Cardiac muscle cell (in vitro differentiated cells and primary cell): ENCODE measurements at regions not wholly inside any gene's neighbourhood (a gene's known extent, or its start where the extent isn't known, plus 50 kb on each side); places are given as distances from the start of the nearest gene placed in this dataset.
"Not testable (repeated sequence)": the region's sequence is repeated elsewhere in the genome, so short reads cannot be mapped to it uniquely, and the experiment has no call there.

Source experiments
- DNase-seq, 2 donors: peaks; one replicate each; pipeline versions ENCODE4 v3.0.0 to v3.0.0-alpha.2; 2010 to 2017; ENCODE audit warnings: low read depth in 1 of 2, low spot score in 1 of 2
- H3K27ac ChIP-seq: fragments of 200-600 bp; sonication (generic); 2 replicates; pipeline ENCODE4 v1.5.1; 2016
- H3K27me3 ChIP-seq: fragments of 200-600 bp; sonication (generic); 2 replicates; pipeline ENCODE4 v1.6.0; 2016; ENCODE audit warnings: control low read depth
- H3K36me3 ChIP-seq: fragments of 200-600 bp; sonication (generic); 2 replicates; pipeline ENCODE4 v1.5.1; 2016; ENCODE audit warnings: control low read depth
- H3K4me1 ChIP-seq: fragments of 200-600 bp; sonication (generic); 2 replicates; pipeline ENCODE4 v1.8.1; 2017; ENCODE audit warnings: low read depth, mild to moderate bottlenecking, mixed run types
- H3K4me3 ChIP-seq: fragments of 200-600 bp; sonication (generic); 2 replicates; pipeline ENCODE4 v1.5.1; 2016; ENCODE audit warnings: mild to moderate bottlenecking
- H3K9me3 ChIP-seq: fragments of 200-600 bp; sonication (generic); 2 replicates; pipeline ENCODE4 v1.5.1; 2017; ENCODE audit warnings: low read depth, mild to moderate bottlenecking, control low read depth
- TF ChIP-seq, protein P1 (sequence below): IDR thresholded peaks from 2 replicates; pipeline ENCODE4 v1.5.1; 2012; ENCODE audit warnings: low read depth, mild to moderate bottlenecking, low read length

DNA sequence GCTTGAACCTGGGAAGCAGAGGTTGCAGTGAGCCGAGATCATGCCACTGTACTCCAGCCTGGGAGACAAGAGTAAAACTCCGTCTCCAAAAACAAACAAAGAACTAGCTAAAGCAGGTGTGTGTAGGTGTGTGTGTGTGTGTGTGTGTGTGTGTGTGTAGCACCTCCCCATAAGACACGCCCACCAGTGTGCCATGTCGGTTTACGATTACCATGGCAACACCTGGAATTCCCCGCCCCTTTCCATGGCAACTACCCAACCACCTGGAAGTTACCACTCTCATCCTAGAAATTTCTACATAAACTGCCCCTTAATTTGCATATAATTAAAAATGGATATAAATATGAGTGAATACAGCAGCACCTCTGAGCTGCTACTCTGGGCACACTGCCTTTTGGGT, 80.9 kb upstream of the ADGRE5 start:
- TF ChIP-seq, protein P1, sequence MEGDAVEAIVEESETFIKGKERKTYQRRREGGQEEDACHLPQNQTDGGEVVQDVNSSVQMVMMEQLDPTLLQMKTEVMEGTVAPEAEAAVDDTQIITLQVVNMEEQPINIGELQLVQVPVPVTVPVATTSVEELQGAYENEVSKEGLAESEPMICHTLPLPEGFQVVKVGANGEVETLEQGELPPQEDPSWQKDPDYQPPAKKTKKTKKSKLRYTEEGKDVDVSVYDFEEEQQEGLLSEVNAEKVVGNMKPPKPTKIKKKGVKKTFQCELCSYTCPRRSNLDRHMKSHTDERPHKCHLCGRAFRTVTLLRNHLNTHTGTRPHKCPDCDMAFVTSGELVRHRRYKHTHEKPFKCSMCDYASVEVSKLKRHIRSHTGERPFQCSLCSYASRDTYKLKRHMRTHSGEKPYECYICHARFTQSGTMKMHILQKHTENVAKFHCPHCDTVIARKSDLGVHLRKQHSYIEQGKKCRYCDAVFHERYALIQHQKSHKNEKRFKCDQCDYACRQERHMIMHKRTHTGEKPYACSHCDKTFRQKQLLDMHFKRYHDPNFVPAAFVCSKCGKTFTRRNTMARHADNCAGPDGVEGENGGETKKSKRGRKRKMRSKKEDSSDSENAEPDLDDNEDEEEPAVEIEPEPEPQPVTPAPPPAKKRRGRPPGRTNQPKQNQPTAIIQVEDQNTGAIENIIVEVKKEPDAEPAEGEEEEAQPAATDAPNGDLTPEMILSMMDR, result no peak
- Histone ChIP-seq H3K9me3 (no peaks in the 10 kb centered on the region), H3K36me3 (no peaks in the 10 kb centered on the region), H3K4me3 (no peak overlapping the region), H3K27ac (no peak overlapping the region), H3K4me1 (no peaks in the 10 kb centered on the region), H3K27me3 (no peaks in the 10 kb centered on the region)
- DNase-seq, result no peak

DNA sequence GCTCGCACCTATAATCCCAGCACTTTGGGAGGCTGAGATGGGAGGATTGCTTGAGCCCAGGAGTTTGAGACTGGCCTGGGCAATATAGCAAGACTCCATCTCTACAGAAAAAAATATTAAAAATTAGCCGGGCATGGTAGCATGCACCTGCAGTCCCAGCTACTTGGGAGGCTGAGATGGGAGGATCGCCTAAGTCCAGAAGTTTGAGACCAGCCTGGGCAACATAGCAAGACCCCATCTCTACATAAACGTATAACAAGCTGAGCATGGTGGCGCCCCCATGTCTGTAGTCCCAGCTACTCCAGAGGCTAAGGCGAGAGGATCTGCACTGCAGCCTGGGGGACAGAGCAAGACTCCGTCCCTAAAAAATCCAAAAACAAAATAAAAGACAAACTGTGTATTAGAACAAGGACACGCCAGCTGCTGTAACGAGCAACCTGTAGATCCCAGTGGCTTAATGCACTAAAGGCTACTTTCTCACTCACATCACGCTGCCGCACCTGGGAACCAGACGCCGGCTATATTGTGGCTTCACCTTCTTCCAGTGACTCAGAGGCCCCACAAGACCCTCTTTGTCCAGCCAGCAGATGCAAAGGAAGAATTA, 81.9 kb upstream of the ADGRE5 start:
- not testable (repeated sequence) for H3K4me1 ChIP-seq, H3K27ac ChIP-seq, H3K27me3 ChIP-seq, DNase-seq, H3K4me3 ChIP-seq, H3K36me3 ChIP-seq, H3K9me3 ChIP-seq

DNA sequence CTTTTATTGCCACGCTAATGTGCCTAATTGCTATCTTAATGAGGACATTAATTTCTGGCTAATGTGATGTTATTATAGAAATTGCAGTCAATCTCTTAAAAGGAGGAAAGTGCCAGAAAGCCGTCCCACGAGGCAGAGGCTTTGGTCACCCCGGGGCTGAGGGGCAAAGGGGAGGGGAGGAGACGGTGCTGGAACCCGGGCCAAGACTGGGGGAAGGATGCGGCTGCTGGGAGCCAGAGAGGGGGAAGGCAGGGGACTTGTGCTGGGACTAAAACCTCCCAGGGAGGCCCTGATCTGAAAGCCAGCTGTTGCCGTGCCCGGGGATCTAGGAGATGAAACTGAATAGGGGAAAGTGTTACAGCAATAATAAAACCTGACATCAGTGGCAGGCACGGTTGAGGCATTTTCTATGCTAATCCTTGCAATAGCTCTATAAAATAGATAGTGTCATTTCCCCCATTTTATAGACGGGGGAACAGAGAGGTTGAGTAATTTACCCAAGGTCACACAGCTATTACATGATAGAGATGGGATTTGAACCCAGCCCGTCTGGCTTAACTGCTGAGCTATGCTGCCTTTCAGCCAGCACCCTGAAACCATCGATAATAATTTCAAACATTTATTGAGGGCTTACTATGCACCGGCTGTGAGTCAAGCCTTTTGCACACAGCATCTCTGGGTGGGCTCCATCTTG, 83.2 kb upstream of the ADGRE5 start:
- H3K4me1 ChIP-seq, H3K27ac ChIP-seq: not testable (repeated sequence)

DNA sequence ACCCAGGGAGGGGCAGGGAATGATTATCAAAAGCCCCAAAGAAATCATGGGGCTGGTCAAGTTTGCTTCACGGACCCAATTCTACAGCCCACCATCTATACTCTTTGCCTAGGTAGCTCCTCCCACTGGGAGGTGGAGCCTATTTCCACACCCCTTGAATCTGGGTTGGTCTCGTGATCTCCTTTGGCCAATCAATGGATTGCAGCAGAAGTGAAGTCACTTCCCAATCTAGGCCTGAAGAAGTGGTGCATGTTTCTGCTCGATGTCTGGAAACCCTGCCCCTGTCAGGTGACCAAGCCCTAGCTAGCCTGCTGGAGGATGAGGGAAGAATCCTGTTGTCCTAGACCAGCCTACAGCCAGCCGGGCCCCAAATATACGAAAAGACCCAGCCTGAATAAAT, 86.3 kb upstream of the ADGRE5 start:
- DNase-seq, result peak in 1 of 2 donors; percentile 32
- H3K9me3 ChIP-seq, H3K4me3 ChIP-seq, H3K4me1 ChIP-seq, H3K36me3 ChIP-seq, H3K27me3 ChIP-seq, H3K27ac ChIP-seq: not testable (repeated sequence)

More for the DNA sequence above, 83.2 kb upstream of the ADGRE5 start:
- H3K27me3 ChIP-seq, H3K36me3 ChIP-seq, H3K4me3 ChIP-seq, H3K9me3 ChIP-seq: not testable (repeated sequence)
- peak in 1 of 2 donors; percentile 6 for DNase-seq

DNA sequence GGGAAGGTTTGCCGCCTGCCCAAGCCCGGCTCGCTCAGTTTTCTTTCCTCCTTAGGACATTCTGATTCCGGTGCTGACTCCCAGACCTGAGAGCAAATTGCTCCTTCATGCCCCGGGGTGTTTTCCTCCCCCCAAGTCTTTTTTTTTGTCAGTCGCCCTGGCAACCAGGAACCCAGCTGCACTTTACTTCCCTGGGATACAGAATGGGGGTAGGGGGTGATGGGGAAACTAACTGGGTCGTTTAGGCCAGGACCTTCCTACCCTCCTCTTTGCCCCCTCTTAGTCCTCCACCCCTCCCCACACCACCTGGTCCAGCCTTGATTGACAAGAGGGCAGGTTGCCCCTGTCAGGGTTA, 87.5 kb upstream of the ADGRE5 start:
- H3K4me1 ChIP-seq, H3K27ac ChIP-seq, H3K36me3 ChIP-seq, H3K27me3 ChIP-seq, DNase-seq, H3K4me3 ChIP-seq, H3K9me3 ChIP-seq: not testable (repeated sequence)

DNA sequence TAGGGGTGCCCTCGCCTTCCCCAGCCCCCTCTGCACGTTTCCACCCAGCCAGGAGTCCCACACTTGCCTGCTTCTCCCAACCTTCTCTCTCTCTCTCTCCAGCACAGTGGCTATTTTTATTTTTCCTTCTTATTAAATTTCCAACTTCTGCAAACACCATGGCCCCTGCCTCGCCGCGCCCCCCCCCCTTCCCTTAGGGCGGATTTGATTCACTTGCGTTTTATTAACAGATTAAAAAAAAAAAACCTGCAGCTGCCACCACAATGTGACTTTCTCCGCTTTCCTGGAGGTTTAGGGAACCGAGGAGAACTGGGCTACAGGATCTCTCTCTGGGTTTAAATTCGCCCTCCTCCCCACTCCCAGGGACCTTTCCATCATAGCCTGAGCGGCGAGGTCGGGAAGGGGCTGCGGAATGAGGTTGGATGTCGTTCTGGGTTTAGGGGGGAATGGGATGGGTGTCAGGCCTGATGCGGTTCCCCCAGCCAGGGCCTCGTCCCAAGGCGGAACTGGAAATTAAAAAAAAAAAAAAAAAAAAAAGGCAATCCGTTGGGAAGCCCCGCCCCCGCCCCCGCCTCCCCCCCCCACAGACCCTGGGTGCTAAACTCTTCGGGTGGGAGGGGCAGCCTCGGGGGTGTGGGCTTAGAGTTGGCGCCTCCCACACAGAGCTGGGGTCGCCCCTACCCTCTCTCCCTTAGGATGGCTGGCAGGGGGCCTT, 87.3 kb upstream of the ADGRL1 start:
- not testable (repeated sequence) for H3K27me3 ChIP-seq, H3K9me3 ChIP-seq, H3K4me1 ChIP-seq, H3K27ac ChIP-seq, H3K36me3 ChIP-seq
- peak overlapping the region; percentile 16 for H3K4me3 ChIP-seq
- DNase-seq, result peak; percentile 15 to 55

DNA sequence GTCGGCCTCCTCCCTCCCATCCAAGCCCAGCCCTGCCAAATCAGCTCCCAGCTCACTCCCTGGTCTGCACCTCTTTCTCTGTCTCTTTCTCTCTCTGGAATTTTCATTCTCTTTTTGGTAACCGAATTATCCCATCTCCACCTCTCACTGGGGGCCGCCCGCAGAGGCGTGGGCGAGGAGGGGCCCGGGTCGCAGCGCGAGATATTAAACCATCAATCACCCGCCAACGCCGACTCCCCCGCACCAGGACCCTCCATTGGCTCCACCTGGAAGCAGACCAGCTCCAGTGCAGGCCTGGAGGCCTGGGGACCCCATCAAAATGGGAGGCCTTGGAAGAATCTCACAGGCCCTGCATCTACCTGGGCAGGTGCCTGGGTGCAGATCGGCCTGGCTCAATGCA, 83.8 kb upstream of the ADGRL1 start:
- DNase-seq, H3K27me3 ChIP-seq: not testable (repeated sequence)

DNA sequence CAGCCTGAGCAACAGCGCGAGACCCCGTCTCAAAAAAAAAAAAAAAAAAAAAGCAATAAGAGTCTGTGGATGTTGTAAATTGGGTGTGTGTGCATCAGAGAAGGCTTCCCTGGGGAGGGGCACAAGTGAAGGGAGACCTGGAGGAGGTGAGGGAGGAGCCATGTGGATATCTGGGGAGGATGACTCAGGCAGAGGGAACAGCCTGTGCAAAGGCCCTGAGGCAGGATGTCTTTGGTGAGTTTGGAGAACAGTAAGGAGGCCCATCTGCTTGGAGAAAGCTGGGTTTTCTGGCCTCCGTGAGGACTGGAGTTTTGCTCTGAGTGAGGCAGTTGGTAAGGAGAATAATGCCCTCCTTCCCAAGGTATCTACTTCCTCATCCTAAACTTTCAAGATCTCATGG, 81.9 kb upstream of the ADGRL1 start:
- not testable (repeated sequence) for DNase-seq, H3K9me3 ChIP-seq, H3K27ac ChIP-seq, H3K4me1 ChIP-seq, H3K27me3 ChIP-seq, H3K4me3 ChIP-seq, H3K36me3 ChIP-seq

More for the DNA sequence above, 83.8 kb upstream of the ADGRL1 start:
- H3K36me3 ChIP-seq, H3K4me3 ChIP-seq, H3K4me1 ChIP-seq, H3K9me3 ChIP-seq, H3K27ac ChIP-seq: not testable (repeated sequence)

DNA sequence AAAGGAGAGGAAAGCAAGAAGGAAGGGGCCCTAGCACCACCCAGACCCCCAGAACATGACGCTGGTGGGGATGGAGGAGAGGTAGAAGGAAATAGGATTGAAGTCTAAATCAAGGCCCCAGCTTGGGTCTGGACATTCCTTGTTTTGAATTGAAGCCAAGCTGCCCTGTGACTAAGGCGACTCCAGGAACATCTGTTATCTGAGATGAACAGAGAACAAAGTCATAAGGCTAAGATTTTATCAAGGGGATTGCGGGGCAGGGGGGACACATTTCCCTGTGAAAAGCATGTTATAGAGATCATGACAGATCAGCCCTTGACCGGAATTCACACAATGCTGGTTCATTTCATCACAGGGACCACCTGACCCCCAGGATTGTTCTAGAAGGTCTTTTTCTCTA, 80.6 kb upstream of the ADGRL1 start:
- not testable (repeated sequence) for H3K9me3 ChIP-seq, H3K36me3 ChIP-seq, H3K4me1 ChIP-seq, DNase-seq, H3K27ac ChIP-seq, H3K4me3 ChIP-seq, H3K27me3 ChIP-seq

DNA sequence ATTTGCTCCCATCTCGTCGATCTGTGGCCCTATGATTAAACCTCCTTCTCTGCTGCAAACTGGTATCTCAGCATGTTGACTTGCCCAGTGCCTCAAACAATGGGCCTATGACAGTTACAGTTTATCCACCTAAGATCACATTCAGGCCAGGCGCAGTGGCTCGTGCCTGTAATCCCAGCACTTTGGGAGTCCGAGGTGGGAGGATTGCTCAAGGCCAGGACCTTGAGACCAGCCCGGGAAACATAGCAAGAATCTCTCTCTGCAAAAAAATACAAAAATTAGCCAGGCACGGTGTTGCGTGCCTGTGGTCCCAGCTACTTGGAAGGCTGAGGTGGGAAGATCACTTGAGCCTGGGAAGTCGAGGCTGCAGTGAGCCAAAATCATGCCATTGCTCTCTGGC, 79.8 kb upstream of the ADGRL1 start:
- not testable (repeated sequence) for H3K36me3 ChIP-seq, H3K27me3 ChIP-seq, H3K4me3 ChIP-seq, DNase-seq, H3K4me1 ChIP-seq, H3K9me3 ChIP-seq, H3K27ac ChIP-seq

DNA sequence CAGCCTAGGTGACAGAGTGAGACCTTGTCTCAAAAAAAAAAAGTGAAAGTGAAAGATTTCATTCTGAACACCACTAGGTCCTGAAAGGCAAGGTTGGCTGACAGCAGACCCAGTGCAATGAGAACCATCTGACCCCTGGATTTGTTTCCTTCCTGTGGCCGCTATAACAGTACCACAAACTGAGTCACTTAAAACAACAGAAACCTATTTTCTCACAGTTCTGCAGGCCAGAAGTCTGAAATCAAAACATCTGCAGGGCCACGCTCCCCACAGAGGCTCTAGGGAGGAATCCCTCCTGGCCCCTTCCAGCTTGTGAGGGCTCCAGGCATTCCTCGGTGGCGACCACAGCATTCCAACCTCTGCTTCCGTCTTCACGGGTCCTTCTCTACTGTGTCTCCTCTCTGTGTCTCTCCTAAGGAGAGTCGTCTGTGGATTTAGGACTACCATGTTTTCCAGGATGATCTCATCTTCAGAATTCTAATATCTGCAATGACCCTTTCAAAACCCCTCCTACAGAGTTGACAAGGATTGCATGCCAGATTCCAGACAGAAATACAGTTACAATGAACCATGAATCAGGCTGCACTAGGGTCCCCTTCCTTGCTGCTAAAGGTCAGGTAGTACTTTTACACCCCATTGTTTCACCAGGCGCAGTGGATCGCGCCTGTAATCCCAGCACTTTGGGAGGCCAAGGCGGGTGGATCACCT, 78.0 kb upstream of the ADGRL1 start:
- DNase-seq, result peak in 1 of 2 donors; percentile 95
- peak overlapping the region; percentile 29 for H3K27ac ChIP-seq
- H3K36me3 ChIP-seq, H3K4me3 ChIP-seq, H3K9me3 ChIP-seq, H3K27me3 ChIP-seq, H3K4me1 ChIP-seq: not testable (repeated sequence)

DNA sequence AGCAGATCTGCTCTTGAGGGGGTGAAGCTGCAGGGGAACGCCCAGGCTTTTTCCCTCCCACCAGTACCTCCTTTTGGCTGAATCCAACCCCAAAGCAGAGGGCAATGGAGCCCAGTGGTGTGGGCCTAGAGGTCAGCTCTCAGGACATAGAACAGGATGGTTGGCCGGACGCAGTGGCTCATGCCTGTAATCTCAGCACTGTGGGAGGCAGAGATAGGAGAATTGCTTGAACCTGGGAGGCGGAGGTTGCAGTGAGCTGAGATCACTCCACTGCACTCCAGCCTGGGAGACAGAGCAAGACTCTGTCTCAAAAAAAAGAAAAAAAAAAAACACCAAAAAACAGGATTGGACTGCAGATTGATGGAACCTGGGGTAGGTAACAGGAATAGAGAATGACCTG, 73.3 kb upstream of the ADGRL1 start:
- not testable (repeated sequence) for H3K9me3 ChIP-seq, H3K27ac ChIP-seq, H3K4me1 ChIP-seq, H3K27me3 ChIP-seq, H3K36me3 ChIP-seq, H3K4me3 ChIP-seq
- DNase-seq, result peak in 1 of 2 donors; percentile 43
